SK-N-SH treated with all-trans-retinoic acid at 6 μM for 48 hours (cell line): ENCODE measurements at regions not wholly inside any gene's neighbourhood (a gene's known extent, or its start where the extent isn't known, plus 50 kb on each side); places are given as distances from the start of the nearest gene placed in this dataset.

Experiments
- ISL1 ChIP-seq: fragments of 250-450 bp; sonication (Bioruptor Pico); IDR thresholded peaks from 2 replicates; pipeline ENCODE4 v2.1.2; 2022; ENCODE audit warnings: mild to moderate bottlenecking, moderate library complexity
- ZNF8 ChIP-seq: fragments of 450-650 bp; formaldehyde crosslinking; IDR thresholded peaks from 2 replicates; pipeline ENCODE4 v1.5.0; 2020; ENCODE audit warnings: mild to moderate bottlenecking, moderate library complexity

GRCh38 chr16:59090541-59090940 is 356.4 kb upstream of the GOT2 start:
- TF ChIP-seq ISL1 (CRISPR knock-in tag) (no peak), ZNF8 (CRISPR knock-in tag) (no peak)
